ENCODE measurements at regions not wholly inside any gene's neighbourhood (a gene's known extent, or its start where the extent isn't known, plus 50 kb on each side); places are given as distances from the start of the nearest gene placed in this dataset.
A peak's percentile ranks its signal among the peaks of the same experiment; 100 is the strongest.

GRCh38 chr14:50039734-50040400 is 76.5 kb downstream of the VCPKMT start:
- TF ChIP-seq CTCF (IDR thresholded peaks at IDR 0.05 in 4 of 5, conservative IDR thresholded peaks at IDR 0.05 in 1 of 5) (no peak), POLR2A (IDR thresholded peaks at IDR 0.05) (no peak)
- H3K4me3 ChIP-seq = no peak overlapping the region
- H3K9me3 ChIP-seq = no peaks in the 10 kb centered on the region
- DNase-seq (peak in 1 of 2 donors; percentile 39), ATAC-seq (no peak)
- H3K4me1 ChIP-seq = peaks cover 9 to 25% of the 10 kb centered on the region in 2 donors
- in situ Hi-C loops (cut with MboI; ENCODE audit: low sequenced_read_pairs in 4 of 4) (no loop called here), intact Hi-C loops (cut with DNase I; ENCODE audit: low total_unique reads) (no loop called here)
- H3K27ac ChIP-seq = peak overlapping the region in 1 of 4 donors; percentile 3
- H3K36me3 ChIP-seq = no peaks in the 10 kb centered on the region
- H3K27me3 ChIP-seq = no peaks in the 10 kb centered on the region

DNA sequence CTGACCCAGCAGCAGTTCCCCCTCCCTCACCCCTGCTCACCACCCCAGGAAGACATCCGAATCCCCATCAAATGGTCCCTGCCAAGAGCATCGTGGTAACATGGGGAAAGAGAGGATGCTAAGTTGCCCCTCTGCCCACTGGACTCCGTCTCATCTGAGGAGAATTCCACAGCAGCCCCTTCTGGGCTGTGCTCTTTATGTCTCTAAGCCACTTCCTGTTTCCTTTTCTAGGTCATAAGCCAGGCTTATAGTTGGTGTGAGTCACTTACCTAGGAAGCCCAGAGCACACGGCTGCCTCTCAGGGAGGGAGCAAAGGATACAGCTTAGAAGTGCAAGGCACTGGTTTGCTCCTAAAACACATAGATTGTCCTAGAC is 76.0 kb downstream of the VCPKMT start:
- TF ChIP-seq POLR2A (IDR thresholded peaks at IDR 0.05) (no peak), CTCF (IDR thresholded peaks at IDR 0.05 in 4 of 5, conservative IDR thresholded peaks at IDR 0.05 in 1 of 5) (no peak)
- H3K4me1 ChIP-seq = peaks cover 9 to 28% of the 10 kb centered on the region in 2 donors
- intact Hi-C loops (cut with DNase I; ENCODE audit: low total_unique reads) = no loop called here

DNA sequence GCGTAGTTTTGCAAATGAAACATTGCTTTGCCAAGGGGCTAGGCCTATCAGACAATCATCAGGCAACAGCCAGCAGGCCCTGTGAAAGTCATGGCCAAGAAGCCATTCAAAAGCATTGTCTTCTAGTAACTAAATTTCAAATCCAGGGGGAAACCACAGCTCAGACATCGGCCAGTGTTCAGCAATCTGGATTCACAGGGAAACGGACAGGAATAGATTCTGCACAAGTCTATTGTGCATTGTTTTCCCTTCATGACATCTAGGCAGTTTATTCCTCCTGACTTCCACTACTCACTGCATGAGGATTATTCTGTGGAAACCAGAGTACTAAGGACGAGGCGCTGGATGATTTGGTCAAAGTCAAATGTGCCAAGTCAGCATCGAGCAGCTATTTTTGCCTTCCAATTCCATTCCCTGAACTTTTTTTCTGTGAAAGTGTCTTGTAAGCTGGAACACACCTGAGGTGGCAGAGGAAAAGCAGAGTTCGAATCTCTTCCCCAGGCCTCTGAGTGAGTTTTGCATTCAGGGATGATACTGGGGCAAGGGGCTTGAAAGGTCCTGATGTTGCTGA is 75.4 kb downstream of the VCPKMT start:
- H3K36me3 ChIP-seq = no peaks in the 10 kb centered on the region
- no peak for DNase-seq
- TF ChIP-seq CTCF (IDR thresholded peaks at IDR 0.05 in 4 of 5, conservative IDR thresholded peaks at IDR 0.05 in 1 of 5) = no peak
- TF ChIP-seq POLR2A (IDR thresholded peaks at IDR 0.05) = no peak
- peak overlapping the region in 2 of 4 donors; percentile 18 to 21 for H3K27ac ChIP-seq
- H3K9me3 ChIP-seq = no peaks in the 10 kb centered on the region
- H3K27me3 ChIP-seq = no peaks in the 10 kb centered on the region
- intact Hi-C loops (cut with DNase I; ENCODE audit: low total_unique reads) = no loop called here
- in situ Hi-C loops (cut with MboI; ENCODE audit: low sequenced_read_pairs in 4 of 4) = no loop called here
- H3K4me3 ChIP-seq = no peak overlapping the region
- ATAC-seq = no peak
- H3K4me1 ChIP-seq = peaks cover 9 to 28% of the 10 kb centered on the region in 2 donors

More for the DNA sequence above, 76.0 kb downstream of the VCPKMT start:
- no peak overlapping the region for H3K4me3 ChIP-seq
- no peaks in the 10 kb centered on the region for H3K36me3 ChIP-seq
- no peaks in the 10 kb centered on the region for H3K27me3 ChIP-seq
- H3K27ac ChIP-seq = peak overlapping the region in 2 of 4 donors; percentile 18 to 21
- DNase-seq (no peak), ATAC-seq (no peak)
- in situ Hi-C loops (cut with MboI; ENCODE audit: low sequenced_read_pairs in 4 of 4) = no loop called here
- H3K9me3 ChIP-seq = no peaks in the 10 kb centered on the region

- no peaks in the 10 kb centered on the region for H3K9me3 ChIP-seq
- no peaks in the 10 kb centered on the region for H3K36me3 ChIP-seq
- DNase-seq = no peak
- no peaks in the 10 kb centered on the region for H3K27me3 ChIP-seq
- peaks cover 9 to 28% of the 10 kb centered on the region in 2 donors for H3K4me1 ChIP-seq
- TF ChIP-seq POLR2A (IDR thresholded peaks at IDR 0.05) = no peak
- TF ChIP-seq CTCF (IDR thresholded peaks at IDR 0.05 in 4 of 5, conservative IDR thresholded peaks at IDR 0.05 in 1 of 5) = no peak
- H3K27ac ChIP-seq = no peak overlapping the region
- in situ Hi-C loops (cut with MboI; ENCODE audit: low sequenced_read_pairs in 4 of 4) = no loop called here
- H3K4me3 ChIP-seq = no peak overlapping the region
- ATAC-seq = no peak
- intact Hi-C loops (cut with DNase I; ENCODE audit: low total_unique reads) = no loop called here
These were observed 74.4 kb downstream of the VCPKMT start for GRCh38 chr14:50041980-50042379.

Data from gastrocnemius medialis (tissue), 4 donors.